WTC11 (cell line): ENCODE measurements at regions not wholly inside any gene's neighbourhood (a gene's known extent, or its start where the extent isn't known, plus 50 kb on each side); places are given as distances from the start of the nearest gene placed in this dataset.

ENCODE experiments used
- ATAC-seq: fragments of 200-7000 bp; cut with Tn5 transposase; 2 replicates; pipeline ENCODE4 v1.10.0; 2021; ENCODE audit warnings: mild to moderate bottlenecking, moderate library complexity
- CTCF ChIA-PET: fragments of 300-600 bp; sonication (Branson Sonifier 250); formaldehyde crosslinking; loops from one replicate; lab custom pipeline; 2021; ENCODE audit warnings: antibody characterized with exemption; lab: Charles Lee
- POLR2A ChIA-PET: fragments of 350-600 bp; sonication (Branson Sonifier 250); formaldehyde crosslinking; loops from one replicate; lab custom pipeline; 2021; ENCODE audit warnings: antibody characterized with exemption; lab: Charles Lee
- DNase-seq: peaks from one replicate; pipeline ENCODE4 v3.0.0; 2021; ENCODE audit warnings: low spot score
- H3K27ac Mint-ChIP-seq: 2 replicates; pipeline ENCODE4 v1.8.0; 2021; ENCODE audit warnings: mixed read lengths
- H3K27me3 Mint-ChIP-seq: 2 replicates; pipeline ENCODE4 v1.8.0; 2021; ENCODE audit warnings: low read depth, mild to moderate bottlenecking, moderate library complexity, mixed read lengths
- H3K36me3 Mint-ChIP-seq: 2 replicates; pipeline ENCODE4 v1.8.0; 2021; ENCODE audit warnings: mixed read lengths
- H3K4me1 Mint-ChIP-seq: 2 replicates; pipeline ENCODE4 v1.8.0; 2022; ENCODE audit warnings: mixed read lengths
- H3K4me3 Mint-ChIP-seq: 2 replicates; pipeline ENCODE4 v1.8.0; 2021; ENCODE audit warnings: mild to moderate bottlenecking, moderate library complexity, mixed read lengths
- H3K9me3 Mint-ChIP-seq: 2 replicates; pipeline ENCODE4 v1.8.0; 2021; ENCODE audit warnings: mixed read lengths
- AFF4 ChIP-seq: sonication (generic); formaldehyde crosslinking; IDR thresholded peaks from 2 replicates; pipeline ENCODE4 v1.8.1; 2023; ENCODE audit warnings: mild to moderate bottlenecking, missing genetic modification reagents, borderline replicate concordance
- ATF3 ChIP-seq: sonication (generic); formaldehyde crosslinking; conservative IDR thresholded peaks from 2 replicates; pipeline ENCODE4 v1.8.1; 2022; ENCODE audit warnings: mild to moderate bottlenecking, missing genetic modification reagents
- CBFB ChIP-seq: sonication (generic); formaldehyde crosslinking; IDR thresholded peaks from 2 replicates; pipeline ENCODE4 v1.8.1; 2022; ENCODE audit warnings: mild to moderate bottlenecking, low read depth, missing genetic modification reagents
- FOXK1 ChIP-seq: sonication (generic); formaldehyde crosslinking; IDR thresholded peaks from 2 replicates; pipeline ENCODE4 v1.8.0; 2022; ENCODE audit warnings: mild to moderate bottlenecking, moderate library complexity, missing genetic modification reagents
- KAT7 ChIP-seq: sonication (generic); formaldehyde crosslinking; IDR thresholded peaks from 2 replicates; pipeline ENCODE4 v1.8.1; 2023; ENCODE audit warnings: missing genetic modification reagents, mild to moderate bottlenecking, borderline replicate concordance
- MLX ChIP-seq: sonication (generic); formaldehyde crosslinking; IDR thresholded peaks from 2 replicates; pipeline ENCODE4 v1.8.1; 2023; ENCODE audit warnings: mild to moderate bottlenecking, missing genetic modification reagents, moderate library complexity
- MXD4 ChIP-seq: fragments of 250-450 bp; sonication (Bioruptor Pico); IDR thresholded peaks from 2 replicates; pipeline ENCODE4 v1.8.0; 2021; ENCODE audit warnings: mild to moderate bottlenecking, moderate library complexity, borderline replicate concordance
- NFYB ChIP-seq: sonication (generic); formaldehyde crosslinking; conservative IDR thresholded peaks from 2 replicates; pipeline ENCODE4 v1.8.0; 2022; ENCODE audit warnings: low read depth, missing genetic modification reagents
- NR2C2 ChIP-seq: sonication (generic); formaldehyde crosslinking; IDR thresholded peaks from 2 replicates; pipeline ENCODE4 v1.8.0; 2022; ENCODE audit warnings: mild to moderate bottlenecking, missing genetic modification reagents
- PRDM15 ChIP-seq: sonication (generic); formaldehyde crosslinking; IDR thresholded peaks from 2 replicates; pipeline ENCODE4 v1.8.0; 2022; ENCODE audit warnings: missing genetic modification reagents
- RORB ChIP-seq: fragments of 250-450 bp; sonication (Bioruptor Pico); IDR thresholded peaks from 2 replicates; pipeline ENCODE4 v1.9.0; 2021; ENCODE audit warnings: mild to moderate bottlenecking
- SMAD4 ChIP-seq: sonication (generic); formaldehyde crosslinking; IDR thresholded peaks from 2 replicates; pipeline ENCODE4 v1.8.0; 2022; ENCODE audit warnings: mild to moderate bottlenecking, missing genetic modification reagents
- TEAD4 ChIP-seq: sonication (generic); formaldehyde crosslinking; IDR thresholded peaks from 2 replicates; pipeline ENCODE4 v1.8.0; 2022; ENCODE audit warnings: mild to moderate bottlenecking, missing genetic modification reagents
- ZBTB21 ChIP-seq: sonication (generic); formaldehyde crosslinking; IDR thresholded peaks from 2 replicates; pipeline ENCODE4 v1.8.1; 2023; ENCODE audit warnings: mild to moderate bottlenecking, missing genetic modification reagents, borderline replicate concordance
- ZMAT4 ChIP-seq: fragments of 250-450 bp; sonication (Bioruptor Pico); IDR thresholded peaks from 2 replicates; pipeline ENCODE4 v1.9.0; 2021; ENCODE audit warnings: mild to moderate bottlenecking
- ZNF281 ChIP-seq: sonication (generic); formaldehyde crosslinking; IDR thresholded peaks from 2 replicates; pipeline ENCODE4 v1.8.0; 2023; ENCODE audit warnings: mild to moderate bottlenecking, missing genetic modification reagents

- H3K9me3 Mint-ChIP-seq = peaks cover 20% of the 10 kb centered on the region
- POLR2A ChIA-PET = no interaction called here
- DNase-seq = no peak
Observed at GRCh38 chr2:61753512-61753911, 100.3 kb downstream of the FAM161A start.

More at GRCh38 chr2:61753512-61753911, 100.3 kb downstream of the FAM161A start:
- CTCF ChIA-PET = no interaction called here
- Mint-ChIP-seq H3K36me3 (no peaks in the 10 kb centered on the region), H3K4me3 (no peak overlapping the region), H3K27ac (no peak overlapping the region), H3K4me1 (no peaks in the 10 kb centered on the region)
- no peak for ATAC-seq
- TF ChIP-seq RORB (CRISPR knock-in tag) (no peak), MXD4 (CRISPR knock-in tag) (no peak), KAT7 (no peak), NR2C2 (CRISPR knock-in tag) (no peak), ZMAT4 (CRISPR knock-in tag) (no peak), PRDM15 (CRISPR knock-in tag) (no peak), ZNF281 (CRISPR knock-in tag) (no peak), NFYB (CRISPR knock-in tag) (no peak), SMAD4 (no peak), MLX (CRISPR knock-in tag) (no peak), ATF3 (no peak), FOXK1 (CRISPR knock-in tag) (no peak), TEAD4 (CRISPR knock-in tag) (no peak), ZBTB21 (no peak), CBFB (CRISPR knock-in tag) (no peak), AFF4 (no peak)
- TF ChIP-seq, all 79 proteins: peak for 0
- H3K27me3 Mint-ChIP-seq = peaks cover 6% of the 10 kb centered on the region; the same call in 1 of the 2 replicates
